Peyer's patch (tissue), 4 donors: ENCODE measurements at regions not wholly inside any gene's neighbourhood (a gene's known extent, or its start where the extent isn't known, plus 50 kb on each side); places are given as distances from the start of the nearest gene placed in this dataset.

Experiments used
- POLR2A ChIP-seq, 2 donors: fragments of 450-650 bp; IDR thresholded peaks; one replicate each; pipeline ENCODE4 v1.5.1; 2017; ENCODE audit warnings: antibody characterized with exemption in 2 of 2, mild to moderate bottlenecking in 2 of 2, moderate library complexity in 2 of 2
- TF ChIP-seq, protein P1 (sequence below), 6 experiments: fragments of 450-650 bp in 4 of 6; fragments of 200-600 bp in 2 of 6; sonication (generic) in 1 of 6; IDR thresholded peaks; one replicate each; pipeline ENCODE4 v1.5.1; 2017 to 2019; ENCODE audit warnings: antibody characterized with exemption in 6 of 6, mild to moderate bottlenecking in 3 of 6, moderate library complexity in 1 of 6

DNA sequence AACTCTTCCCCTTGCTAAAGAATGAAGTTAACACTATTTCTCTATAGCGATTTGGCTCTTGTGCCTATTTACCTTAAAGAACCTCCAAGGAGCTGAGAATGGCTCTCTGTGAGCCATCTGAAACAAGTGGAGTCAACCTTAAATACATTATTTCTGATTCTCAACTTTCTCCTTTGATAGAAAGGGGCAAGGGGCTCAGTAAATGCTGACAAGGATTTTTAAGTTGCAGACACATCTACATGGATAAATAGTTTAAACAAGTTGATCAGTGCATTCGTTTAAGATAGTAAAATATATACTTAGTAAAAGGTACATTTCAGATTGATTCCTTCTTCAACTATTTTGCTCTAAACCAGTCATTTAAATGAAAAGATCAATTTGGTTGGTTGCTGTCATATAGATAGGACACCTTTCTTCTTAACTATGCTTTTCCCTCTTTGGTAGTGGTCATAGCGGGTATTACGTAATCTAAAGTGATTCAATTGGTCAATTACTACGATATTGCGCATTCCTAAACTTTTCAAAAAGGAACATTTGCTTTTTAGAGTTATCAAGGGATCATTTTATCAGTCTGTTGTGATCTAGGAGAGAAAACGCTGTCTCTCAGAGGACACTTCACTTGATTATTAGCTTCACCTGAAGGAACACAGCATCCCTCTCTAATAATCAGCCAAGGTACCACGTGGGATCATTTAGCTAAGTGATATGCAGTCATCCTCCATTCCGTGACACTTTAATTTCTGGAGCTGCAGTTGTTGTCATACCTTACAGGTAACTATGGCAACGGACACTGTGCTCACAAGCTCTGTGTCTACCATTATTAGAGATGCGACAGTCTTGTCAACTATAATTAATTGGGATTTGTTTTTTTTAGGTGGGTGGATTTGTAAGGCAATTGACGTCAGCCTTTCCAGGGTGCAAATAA, 50.9 kb upstream of the KCNE4 start:
- TF ChIP-seq, protein P1, sequence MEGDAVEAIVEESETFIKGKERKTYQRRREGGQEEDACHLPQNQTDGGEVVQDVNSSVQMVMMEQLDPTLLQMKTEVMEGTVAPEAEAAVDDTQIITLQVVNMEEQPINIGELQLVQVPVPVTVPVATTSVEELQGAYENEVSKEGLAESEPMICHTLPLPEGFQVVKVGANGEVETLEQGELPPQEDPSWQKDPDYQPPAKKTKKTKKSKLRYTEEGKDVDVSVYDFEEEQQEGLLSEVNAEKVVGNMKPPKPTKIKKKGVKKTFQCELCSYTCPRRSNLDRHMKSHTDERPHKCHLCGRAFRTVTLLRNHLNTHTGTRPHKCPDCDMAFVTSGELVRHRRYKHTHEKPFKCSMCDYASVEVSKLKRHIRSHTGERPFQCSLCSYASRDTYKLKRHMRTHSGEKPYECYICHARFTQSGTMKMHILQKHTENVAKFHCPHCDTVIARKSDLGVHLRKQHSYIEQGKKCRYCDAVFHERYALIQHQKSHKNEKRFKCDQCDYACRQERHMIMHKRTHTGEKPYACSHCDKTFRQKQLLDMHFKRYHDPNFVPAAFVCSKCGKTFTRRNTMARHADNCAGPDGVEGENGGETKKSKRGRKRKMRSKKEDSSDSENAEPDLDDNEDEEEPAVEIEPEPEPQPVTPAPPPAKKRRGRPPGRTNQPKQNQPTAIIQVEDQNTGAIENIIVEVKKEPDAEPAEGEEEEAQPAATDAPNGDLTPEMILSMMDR (IDR thresholded peaks at IDR 0.05), result no peak
- TF ChIP-seq POLR2A (IDR thresholded peaks at IDR 0.05), result no peak
